Right atrium auricular region (tissue), 2 donors: ENCODE measurements at regions not wholly inside any gene's neighbourhood (a gene's known extent, or its start where the extent isn't known, plus 50 kb on each side); places are given as distances from the start of the nearest gene placed in this dataset.
"Not testable (repeated sequence)": the region's sequence is repeated elsewhere in the genome, so short reads cannot be mapped to it uniquely, and the experiment has no call there.

Experiments
- DNase-seq: peaks from one replicate; pipeline ENCODE4 v3.0.0-alpha.2; 2019; ENCODE audit warnings: low spot score
- H3K27ac ChIP-seq, 2 donors: fragments of 200-600 bp; sonication (generic); 1 replicate in 1 of 2; 2 replicates in 1 of 2; pipeline ENCODE4 v1.5.1; 2016 to 2019
- H3K27me3 ChIP-seq, 2 donors: fragments of 200-600 bp; sonication (generic); one replicate each; pipeline versions ENCODE4 v1.5.1 to v1.6.0; 2017 to 2019
- H3K36me3 ChIP-seq: fragments of 200-600 bp; sonication (generic); one replicate; pipeline ENCODE4 v1.5.1; 2016
- H3K4me1 ChIP-seq, 2 donors: fragments of 200-600 bp; sonication (generic); one replicate each; pipeline versions ENCODE4 v1.5.1 to v1.6.0; 2017 to 2019
- H3K4me3 ChIP-seq, 2 donors: fragments of 200-600 bp; sonication (generic); 1 replicate in 1 of 2; 2 replicates in 1 of 2; pipeline ENCODE4 v1.5.1; 2017 to 2019; ENCODE audit warnings: mild to moderate bottlenecking in 1 of 2, moderate library complexity in 1 of 2
- H3K9me3 ChIP-seq, 2 donors: fragments of 200-600 bp; sonication (generic); one replicate each; pipeline ENCODE4 v1.5.1; 2019
- CTCF ChIP-seq, 2 donors: fragments of 200-600 bp; sonication (generic); IDR thresholded peaks; one replicate each; pipeline ENCODE4 v1.5.1; 2019; ENCODE audit warnings: antibody characterized with exemption in 2 of 2

GRCh38 chr1:168468042-168468809 lies 75.6 kb downstream of the XCL2 start:
- DNase-seq = no peak
- Histone ChIP-seq H3K4me1 (peaks cover 0 to 21% of the 10 kb centered on the region in 2 donors), H3K4me3 (no peak overlapping the region), H3K36me3 (no peaks in the 10 kb centered on the region), H3K27ac (no peak overlapping the region), H3K27me3 (no peaks in the 10 kb centered on the region), H3K9me3 (no peaks in the 10 kb centered on the region)
- no peak for TF ChIP-seq CTCF (IDR thresholded peaks at IDR 0.05)

- H3K36me3 ChIP-seq = no peaks in the 10 kb centered on the region
- peaks cover 0 to 21% of the 10 kb centered on the region in 2 donors for H3K4me1 ChIP-seq
- no peak for DNase-seq
- no peak overlapping the region for H3K4me3 ChIP-seq
- no peak for TF ChIP-seq CTCF (IDR thresholded peaks at IDR 0.05)
- no peaks in the 10 kb centered on the region for H3K27me3 ChIP-seq
- H3K9me3 ChIP-seq = no peaks in the 10 kb centered on the region
- H3K27ac ChIP-seq = no peak overlapping the region
These were observed 76.3 kb downstream of the XCL2 start for GRCh38 chr1:168467452-168467851.

- Histone ChIP-seq H3K27me3 (no peaks in the 10 kb centered on the region), H3K4me1 (peaks cover 0 to 21% of the 10 kb centered on the region in 2 donors), H3K9me3 (no peaks in the 10 kb centered on the region), H3K36me3 (no peaks in the 10 kb centered on the region), H3K27ac (no peak overlapping the region), H3K4me3 (no peak overlapping the region)
- no peak for DNase-seq
- TF ChIP-seq CTCF (IDR thresholded peaks at IDR 0.05) = no peak
These were observed 77.1 kb downstream of the XCL2 start for GRCh38 chr1:168466714-168467131.

- DNase-seq = no peak
These were observed 77.6 kb downstream of the XCL2 start for GRCh38 chr1:168466092-168466713.

GRCh38 chr1:168461108-168461507 lies 82.7 kb downstream of the XCL2 start:
- H3K4me3 ChIP-seq, H3K36me3 ChIP-seq, H3K4me1 ChIP-seq, H3K9me3 ChIP-seq, H3K27me3 ChIP-seq, DNase-seq, H3K27ac ChIP-seq: not testable (repeated sequence)

More at GRCh38 chr1:168466092-168466713, 77.6 kb downstream of the XCL2 start:
- H3K4me1 ChIP-seq = peaks cover 0 to 21% of the 10 kb centered on the region in 2 donors
- no peak for TF ChIP-seq CTCF (IDR thresholded peaks at IDR 0.05)
- no peak overlapping the region for H3K27ac ChIP-seq
- H3K36me3 ChIP-seq = no peaks in the 10 kb centered on the region
- no peaks in the 10 kb centered on the region for H3K27me3 ChIP-seq
- no peaks in the 10 kb centered on the region for H3K9me3 ChIP-seq
- no peak overlapping the region for H3K4me3 ChIP-seq

- not testable (repeated sequence) for H3K4me3 ChIP-seq, H3K4me1 ChIP-seq, H3K9me3 ChIP-seq, H3K36me3 ChIP-seq, H3K27me3 ChIP-seq, DNase-seq, H3K27ac ChIP-seq
These were observed 86.5 kb downstream of the XCL2 start for GRCh38 chr1:168457296-168457695.
